ENCODE measurements at regions not wholly inside any gene's neighbourhood (a gene's known extent, or its start where the extent isn't known, plus 50 kb on each side); places are given as distances from the start of the nearest gene placed in this dataset.

GRCh38 chr10:128476368-128476725, 350.1 kb upstream of the MKI67 start:
- 10% methylated on average over 7 of the region's 7 CpGs for WGBS (ENCODE audit: low lambda C conversion rate)
- POLR2A ChIA-PET: no interaction called here
- H3K4me1 ChIP-seq (ENCODE audit: control insufficient read depth in 1 of 2, insufficient read depth in 2 of 2, low read depth in 1 of 2, low read length in 1 of 2): peaks cover 0 to under 1% of the 10 kb centered on the region in 2 experiments; a peak in 1 of 4 replicates
- TF ChIP-seq TAF1 (IDR thresholded peaks at IDR 0.05; ENCODE audit: borderline replicate concordance, low read depth, low read length): no peak
- no peak for TF ChIP-seq TCF12 (IDR thresholded peaks at IDR 0.05)
- no peak for TF ChIP-seq TEAD4 (IDR thresholded peaks at IDR 0.05; ENCODE audit: borderline replicate concordance, insufficient read depth)
- TF ChIP-seq RFX5 (IDR thresholded peaks at IDR 0.05; ENCODE audit: low read length): no peak
- TF ChIP-seq NRF1 (IDR thresholded peaks at IDR 0.05; ENCODE audit: low read depth, low read length): no peak
- TF ChIP-seq ELF1 (IDR thresholded peaks at IDR 0.05): no peak
- no peak for TF ChIP-seq MEF2A (IDR thresholded peaks at IDR 0.05; ENCODE audit: borderline replicate concordance, low read depth)
- no peak for TF ChIP-seq YY1 (IDR thresholded peaks at IDR 0.05; ENCODE audit: low read depth)
- no peak for TF ChIP-seq RAD21 (IDR thresholded peaks at IDR 0.05; ENCODE audit: low read length)
- no peaks in the 10 kb centered on the region for H4K20me1 ChIP-seq (ENCODE audit: insufficient read depth)
- H2AFZ ChIP-seq (ENCODE audit: low read depth): no peak overlapping the region
- no peak overlapping the region for H3K4me2 ChIP-seq
- no peaks in the 10 kb centered on the region for H3K79me2 ChIP-seq (ENCODE audit: insufficient read depth)
- peak; percentile 43 for DNase-seq
- H3K9me3 ChIP-seq: no peaks in the 10 kb centered on the region
- no peak overlapping the region for H3K9ac ChIP-seq
- no peak overlapping the region for H3K27ac ChIP-seq (ENCODE audit: low read depth in 2 of 2, low read length in 1 of 2)
- H3K9me2 ChIP-seq: no peaks in the 10 kb centered on the region
- CTCF ChIA-PET: no interaction called here
- H3K36me3 ChIP-seq (replicated peaks in 1 of 2; ENCODE audit: control insufficient read depth in 1 of 2, insufficient read depth in 2 of 2, low read length in 1 of 2): no peaks in the 10 kb centered on the region
- H3F3A ChIP-seq (replicated peaks; ENCODE audit: insufficient read depth): no peaks in the 10 kb centered on the region
- H3K27me3 ChIP-seq (ENCODE audit: insufficient read depth): no peaks in the 10 kb centered on the region
- H3K4me3 ChIP-seq (ENCODE audit: low read depth in 2 of 2, low read length in 1 of 2): no peak overlapping the region

- Histone ChIP-seq H3K79me2 (ENCODE audit: insufficient read depth) (no peaks in the 10 kb centered on the region), H2AFZ (ENCODE audit: low read depth) (no peak overlapping the region), H4K20me1 (ENCODE audit: insufficient read depth) (no peaks in the 10 kb centered on the region), H3K4me1 (ENCODE audit: control insufficient read depth in 1 of 2, insufficient read depth in 2 of 2, low read depth in 1 of 2, low read length in 1 of 2) (peaks cover 0 to 5% of the 10 kb centered on the region in 2 experiments; a peak in 1 of 4 replicates), H3K27me3 (ENCODE audit: insufficient read depth) (no peaks in the 10 kb centered on the region), H3K9me3 (no peaks in the 10 kb centered on the region), H3K9ac (no peak overlapping the region), H3K36me3 (replicated peaks in 1 of 2; ENCODE audit: control insufficient read depth in 1 of 2, insufficient read depth in 2 of 2, low read length in 1 of 2) (no peaks in the 10 kb centered on the region), H3K4me3 (ENCODE audit: low read depth in 2 of 2, low read length in 1 of 2) (no peak overlapping the region), H3F3A (replicated peaks; ENCODE audit: insufficient read depth) (no peaks in the 10 kb centered on the region), H3K4me2 (no peak overlapping the region), H3K27ac (ENCODE audit: low read depth in 2 of 2, low read length in 1 of 2) (no peak overlapping the region), H3K9me2 (no peaks in the 10 kb centered on the region)
- no peak for DNase-seq
- ChIA-PET POLR2A (no interaction called here), CTCF (interaction anchor here (0.7 to 1.2 kb wide), 2 partner anchors 209 to 213 kb away, joined by 3 to 4 read pairs; no protein-coding TSS in a partner anchor)
- WGBS (ENCODE audit: low lambda C conversion rate): 9% methylated on average over 4 of the region's 4 CpGs
- TF ChIP-seq IRF3 (IDR thresholded peaks at IDR 0.05; ENCODE audit: low read depth, low read length): no peak
- TF ChIP-seq NRF1 (IDR thresholded peaks at IDR 0.05; ENCODE audit: low read depth, low read length): no peak
- TF ChIP-seq MXI1 (IDR thresholded peaks at IDR 0.05; ENCODE audit: low read depth, low read length): no peak
- TF ChIP-seq EZH2phosphoT487 (IDR thresholded peaks at IDR 0.05; ENCODE audit: borderline replicate concordance, low read depth): no peak
- no peak for TF ChIP-seq ZBTB33 (IDR thresholded peaks at IDR 0.05; ENCODE audit: borderline replicate concordance, low read depth)
- TF ChIP-seq SIN3A (IDR thresholded peaks at IDR 0.05; ENCODE audit: borderline replicate concordance, low read depth, low read length): no peak
- TF ChIP-seq PBX3 (IDR thresholded peaks at IDR 0.05): no peak
- no peak for TF ChIP-seq FOXM1 (IDR thresholded peaks at IDR 0.05; ENCODE audit: low read depth)
- no peak for TF ChIP-seq USF1 (IDR thresholded peaks at IDR 0.05; ENCODE audit: borderline replicate concordance, low read depth)
- TF ChIP-seq REST (IDR thresholded peaks at IDR 0.05; ENCODE audit: low read depth, low read length): no peak
- TF ChIP-seq POLR2AphosphoS5 (IDR thresholded peaks at IDR 0.05; ENCODE audit: low read depth, low read length): no peak
- no peak for TF ChIP-seq MAX (IDR thresholded peaks at IDR 0.05; ENCODE audit: low read depth)
- no peak for TF ChIP-seq JUND (IDR thresholded peaks at IDR 0.05)
- TF ChIP-seq FOSL2 (IDR thresholded peaks at IDR 0.05; ENCODE audit: borderline replicate concordance, low read depth): no peak
Observed at GRCh38 chr10:128476845-128477244, 350.6 kb upstream of the MKI67 start.
